Liver (tissue), 3 donors: ENCODE measurements at regions not wholly inside any gene's neighbourhood (a gene's known extent, or its start where the extent isn't known, plus 50 kb on each side); places are given as distances from the start of the nearest gene placed in this dataset.

Experiments used
- CTCF ChIP-seq: fragments of 150-350 bp; IDR thresholded peaks from 2 replicates; pipeline ENCODE4 v1.5.1; 2017; ENCODE audit warnings: improper control_type of control experiment, low read depth, low read length; ENCODE audit not compliant: missing input control
- GABPA ChIP-seq, 2 donors: IDR thresholded peaks in 1 of 2; conservative IDR thresholded peaks in 1 of 2; 2 replicates each; pipeline ENCODE4 v1.6.1; 2016; ENCODE audit warnings: antibody characterized with exemption in 2 of 2, mild to moderate bottlenecking in 1 of 2, moderate library complexity in 1 of 2
- JUND ChIP-seq, 2 donors: IDR thresholded peaks; 2 replicates each; pipeline ENCODE4 v1.6.1; 2016; ENCODE audit warnings: antibody characterized with exemption in 2 of 2
- RAD21 ChIP-seq, 2 donors: IDR thresholded peaks; 2 replicates each; pipeline ENCODE4 v1.6.1; 2016; ENCODE audit warnings: antibody characterized with exemption in 2 of 2, mild to moderate bottlenecking in 2 of 2
- ZBTB33 ChIP-seq: IDR thresholded peaks from 2 replicates; pipeline ENCODE4 v1.6.1; 2016; ENCODE audit warnings: antibody characterized with exemption
- TF ChIP-seq, protein P1 (sequence below): IDR thresholded peaks from 2 replicates; pipeline ENCODE4 v1.6.1; 2016; ENCODE audit warnings: antibody characterized with exemption, mild to moderate bottlenecking
- donor health status: healthy.
- donor health status: healthy.

DNA sequence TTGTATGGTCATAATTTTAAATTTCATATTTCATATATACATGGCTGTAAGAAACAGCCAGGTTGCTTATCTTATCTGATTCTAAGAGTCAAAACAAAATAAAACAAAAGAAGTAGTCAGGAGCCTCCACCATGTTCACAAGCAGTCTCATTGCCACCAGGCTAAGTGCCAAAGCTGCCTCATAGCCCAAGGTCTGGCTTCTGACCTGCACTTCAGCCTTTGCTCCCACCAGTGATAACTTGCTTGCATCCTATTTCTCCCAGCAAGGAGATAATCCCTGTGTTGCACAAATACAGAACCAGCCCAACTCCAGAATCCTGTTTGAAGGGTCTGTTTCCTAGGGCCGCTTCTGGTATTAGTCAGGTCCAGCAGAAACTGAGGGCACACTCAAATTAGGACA, 53.9 kb upstream of the TSKU start:
- TF ChIP-seq ZBTB33, result no peak
- TF ChIP-seq CTCF, result no peak
- TF ChIP-seq, protein P1, sequence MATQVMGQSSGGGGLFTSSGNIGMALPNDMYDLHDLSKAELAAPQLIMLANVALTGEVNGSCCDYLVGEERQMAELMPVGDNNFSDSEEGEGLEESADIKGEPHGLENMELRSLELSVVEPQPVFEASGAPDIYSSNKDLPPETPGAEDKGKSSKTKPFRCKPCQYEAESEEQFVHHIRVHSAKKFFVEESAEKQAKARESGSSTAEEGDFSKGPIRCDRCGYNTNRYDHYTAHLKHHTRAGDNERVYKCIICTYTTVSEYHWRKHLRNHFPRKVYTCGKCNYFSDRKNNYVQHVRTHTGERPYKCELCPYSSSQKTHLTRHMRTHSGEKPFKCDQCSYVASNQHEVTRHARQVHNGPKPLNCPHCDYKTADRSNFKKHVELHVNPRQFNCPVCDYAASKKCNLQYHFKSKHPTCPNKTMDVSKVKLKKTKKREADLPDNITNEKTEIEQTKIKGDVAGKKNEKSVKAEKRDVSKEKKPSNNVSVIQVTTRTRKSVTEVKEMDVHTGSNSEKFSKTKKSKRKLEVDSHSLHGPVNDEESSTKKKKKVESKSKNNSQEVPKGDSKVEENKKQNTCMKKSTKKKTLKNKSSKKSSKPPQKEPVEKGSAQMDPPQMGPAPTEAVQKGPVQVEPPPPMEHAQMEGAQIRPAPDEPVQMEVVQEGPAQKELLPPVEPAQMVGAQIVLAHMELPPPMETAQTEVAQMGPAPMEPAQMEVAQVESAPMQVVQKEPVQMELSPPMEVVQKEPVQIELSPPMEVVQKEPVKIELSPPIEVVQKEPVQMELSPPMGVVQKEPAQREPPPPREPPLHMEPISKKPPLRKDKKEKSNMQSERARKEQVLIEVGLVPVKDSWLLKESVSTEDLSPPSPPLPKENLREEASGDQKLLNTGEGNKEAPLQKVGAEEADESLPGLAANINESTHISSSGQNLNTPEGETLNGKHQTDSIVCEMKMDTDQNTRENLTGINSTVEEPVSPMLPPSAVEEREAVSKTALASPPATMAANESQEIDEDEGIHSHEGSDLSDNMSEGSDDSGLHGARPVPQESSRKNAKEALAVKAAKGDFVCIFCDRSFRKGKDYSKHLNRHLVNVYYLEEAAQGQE, result no peak
- no peak for TF ChIP-seq GABPA (IDR thresholded peaks at IDR 0.05 in 1 of 2, conservative IDR thresholded peaks at IDR 0.05 in 1 of 2)
- peak in 1 of 2 donors; percentile 47 for TF ChIP-seq JUND (IDR thresholded peaks at IDR 0.05)
- TF ChIP-seq RAD21 (IDR thresholded peaks at IDR 0.05), result peak; percentile 5 to 9
